NCI-H2029 (cell line): ENCODE measurements at regions not wholly inside any gene's neighbourhood (a gene's known extent, or its start where the extent isn't known, plus 50 kb on each side); places are given as distances from the start of the nearest gene placed in this dataset.
"Not testable (repeated sequence)": the region's sequence is repeated elsewhere in the genome, so short reads cannot be mapped to it uniquely, and the experiment has no call there.

Experiments used
- DNase-seq: peaks from one replicate; lab custom pipeline; 2025; lab: John Stamatoyannopoulos, UW

DNA sequence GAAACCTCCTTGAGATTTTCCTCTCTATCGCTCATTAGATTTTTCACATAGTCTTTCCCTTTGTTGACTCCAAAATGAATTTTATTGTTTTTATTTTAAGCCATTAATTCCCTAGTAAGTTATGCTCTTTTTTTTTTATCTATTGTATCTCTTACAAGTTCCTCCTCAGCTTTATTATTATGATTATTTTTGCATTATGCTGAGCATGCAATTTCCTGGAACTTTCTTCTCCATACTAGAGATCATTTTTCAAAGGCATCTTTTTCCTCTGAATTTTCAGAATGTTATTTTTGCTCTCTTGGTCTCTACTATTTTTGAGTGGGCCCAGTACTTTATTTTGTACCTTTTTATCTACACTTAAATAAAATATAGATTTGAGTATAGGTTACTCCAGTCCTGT, 376.6 kb upstream of the SEMA6A start:
- no peak for DNase-seq

DNA sequence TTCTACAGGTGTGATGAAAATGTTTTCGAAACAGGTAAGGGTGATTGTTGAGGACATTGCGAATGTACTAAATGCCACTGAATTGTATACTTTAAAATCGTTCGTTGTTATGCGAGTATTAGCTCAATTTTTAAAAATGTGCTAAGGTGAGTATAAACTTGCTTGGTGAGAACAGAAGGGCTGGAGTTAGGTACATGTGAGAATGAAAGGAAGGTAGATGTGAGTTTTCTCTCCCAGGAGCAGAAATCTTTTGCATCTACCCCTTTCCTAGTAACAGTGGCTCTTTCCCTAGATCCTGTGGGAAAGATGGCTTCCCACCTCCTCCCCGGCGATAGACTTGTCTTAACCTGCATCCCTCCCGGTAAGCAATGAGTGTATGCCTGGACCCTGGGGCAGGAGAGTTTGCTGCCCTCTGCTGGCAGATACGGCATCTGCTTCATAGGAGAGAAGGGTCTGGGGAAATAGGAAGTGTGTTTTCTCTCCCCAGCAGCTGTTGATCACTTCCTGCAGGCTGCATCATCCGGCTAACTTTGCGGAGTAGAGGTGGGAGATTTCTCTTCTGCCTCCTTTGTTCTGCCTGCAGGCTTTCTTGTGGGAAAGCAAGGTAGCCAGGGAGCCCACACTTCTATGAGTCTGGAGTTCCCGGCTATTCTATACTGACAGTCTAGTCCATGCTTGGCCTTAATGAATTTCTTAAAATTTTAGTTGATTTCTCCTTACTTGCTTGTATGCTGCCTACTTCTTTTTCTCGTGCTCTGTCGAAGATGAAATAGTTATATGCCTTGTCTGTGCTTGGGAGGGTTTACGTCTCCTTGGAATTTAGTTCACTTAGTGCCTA, 373.3 kb upstream of the SEMA6A start:
- DNase-seq = peak; percentile 53

DNA sequence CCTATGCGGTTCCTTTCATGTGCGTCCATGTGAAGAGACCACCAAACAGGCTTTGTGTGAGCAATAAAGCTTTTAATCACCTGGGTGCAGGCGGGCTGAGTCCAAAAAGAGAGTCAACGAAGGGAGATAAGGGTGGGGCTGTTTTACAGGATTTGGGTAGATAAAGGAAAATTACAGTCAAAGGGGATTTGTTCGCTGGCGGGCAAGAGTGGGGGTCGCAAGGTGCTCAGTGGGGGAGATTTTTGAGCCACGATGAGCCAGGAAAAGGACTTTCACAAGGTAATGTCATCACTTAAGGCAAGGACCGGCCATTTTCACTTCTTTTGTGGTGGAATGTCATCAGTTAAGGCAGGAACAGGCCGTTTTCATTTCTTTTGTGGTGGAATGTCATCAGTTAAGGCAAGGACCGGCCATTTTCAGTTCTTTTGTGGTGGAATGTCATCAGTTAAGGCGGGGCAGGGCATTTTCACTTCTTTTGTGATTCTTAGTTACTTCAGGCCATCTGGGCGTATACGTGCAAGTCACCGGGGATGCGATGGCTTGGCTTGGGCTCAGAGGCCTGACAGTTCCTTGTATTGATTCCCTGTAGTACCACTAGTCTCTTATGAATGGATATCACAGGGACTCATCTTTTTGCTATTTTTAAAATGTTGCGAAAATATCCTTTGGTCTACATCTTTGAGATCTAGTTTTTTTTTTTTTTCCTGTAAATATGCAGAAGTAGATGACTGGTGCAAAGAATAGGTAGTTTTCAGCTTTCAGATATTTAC, 371.2 kb upstream of the SEMA6A start:
- DNase-seq = not testable (repeated sequence)

DNA sequence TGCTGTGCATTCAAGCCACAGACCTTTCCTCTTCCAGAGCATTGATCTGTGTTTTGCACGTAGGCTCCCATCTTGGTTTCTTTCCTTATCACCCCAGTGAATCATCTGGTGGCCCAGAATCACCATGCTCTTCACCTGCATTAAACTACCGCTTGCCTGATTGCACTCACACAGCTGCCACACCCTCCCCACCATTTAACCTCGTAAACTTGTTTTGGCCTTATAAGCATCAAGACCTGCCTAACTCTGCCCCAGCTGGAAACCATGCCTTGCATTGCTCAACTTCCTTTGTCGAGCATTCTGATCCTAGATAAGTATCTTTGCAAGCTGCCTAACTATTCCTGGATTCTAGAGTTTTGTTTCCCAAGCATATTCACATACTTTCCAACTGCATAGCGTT, 369.6 kb upstream of the SEMA6A start:
- DNase-seq = no peak

DNA sequence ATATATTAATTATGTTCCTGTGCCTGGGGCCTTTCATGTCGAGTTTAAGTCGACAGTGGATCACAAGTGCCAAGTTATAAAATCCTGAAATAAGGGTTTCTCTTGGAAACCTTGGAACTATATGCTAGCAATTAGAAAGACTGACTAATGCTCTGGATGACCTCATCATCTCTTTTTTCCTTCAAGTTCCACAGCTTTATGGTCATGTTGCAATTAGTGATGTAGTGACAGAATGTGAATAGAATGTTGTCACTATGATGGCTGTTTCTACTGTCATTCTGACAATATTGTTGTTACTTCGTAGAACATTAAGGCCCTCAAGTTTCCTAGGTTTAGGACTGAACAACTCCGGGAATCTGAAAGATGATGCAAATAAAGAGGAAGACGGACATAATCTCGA, 368.0 kb upstream of the SEMA6A start:
- DNase-seq = no peak

DNA sequence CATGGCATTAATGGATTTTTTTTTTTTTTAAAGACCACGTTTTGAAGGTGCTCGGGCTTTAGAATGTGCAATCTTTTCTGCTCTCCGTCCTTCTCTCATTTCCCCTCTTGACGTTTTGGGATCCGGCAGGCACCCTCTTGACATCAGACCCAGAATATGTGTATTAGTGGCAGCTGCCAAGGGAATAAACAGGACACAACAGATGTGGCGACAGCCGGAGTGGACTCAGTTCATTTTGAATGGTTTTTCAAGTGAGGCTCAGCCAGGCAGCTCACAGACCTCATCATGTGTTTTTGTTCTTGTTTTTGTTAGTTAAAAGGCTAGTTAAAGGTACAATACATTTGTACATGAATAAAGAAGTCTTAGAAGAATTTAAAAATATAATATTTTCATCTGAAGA, 365.0 kb upstream of the SEMA6A start:
- no peak for DNase-seq

DNA sequence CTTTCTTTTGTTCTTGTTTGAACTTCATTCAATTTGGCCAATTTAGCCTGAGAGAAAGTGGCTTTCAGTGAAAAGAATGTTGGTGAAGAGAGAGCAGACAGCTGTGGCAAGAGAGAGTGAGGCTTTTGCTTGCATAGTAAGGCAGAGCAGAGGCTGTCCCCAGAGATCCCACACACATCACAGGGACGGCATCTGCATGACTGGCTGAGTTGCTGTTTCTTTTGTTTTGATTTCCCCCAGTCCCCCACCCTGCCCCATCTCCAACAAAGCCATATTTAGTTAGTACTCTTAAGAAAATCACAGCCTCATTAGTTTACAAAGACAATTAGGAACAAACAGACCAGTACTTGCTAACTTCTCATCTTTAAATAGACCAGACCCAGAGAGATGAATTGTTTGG, 363.9 kb upstream of the SEMA6A start:
- DNase-seq = no peak

DNA sequence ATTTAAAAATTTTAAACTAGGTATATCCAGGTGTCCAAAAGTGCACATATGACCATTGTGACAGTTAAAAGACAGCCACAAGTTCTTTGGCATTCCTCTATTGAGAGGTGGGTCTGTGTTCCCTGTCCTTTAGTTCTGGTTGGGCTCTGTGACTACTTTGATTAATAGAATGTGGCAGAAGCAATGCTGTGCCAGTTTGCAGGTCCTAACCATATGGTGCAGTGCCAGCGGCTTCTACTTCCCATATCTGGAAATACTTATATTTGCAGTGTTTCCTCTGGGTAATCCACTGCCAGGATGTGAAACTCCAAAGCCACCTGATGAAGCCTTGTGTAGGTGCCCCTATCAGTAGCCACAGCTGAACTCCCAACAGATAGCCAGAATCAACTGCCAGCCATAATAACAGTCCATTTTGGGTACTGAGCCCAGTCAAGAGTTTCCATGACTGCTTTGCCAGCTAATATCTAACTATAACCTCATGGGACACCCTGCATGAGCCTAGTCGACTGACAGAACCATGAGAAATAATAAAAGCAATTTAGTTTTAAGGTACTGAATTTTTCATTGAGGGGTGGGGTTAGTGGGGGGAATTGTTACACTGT, 361.0 kb upstream of the SEMA6A start:
- no peak for DNase-seq

DNA sequence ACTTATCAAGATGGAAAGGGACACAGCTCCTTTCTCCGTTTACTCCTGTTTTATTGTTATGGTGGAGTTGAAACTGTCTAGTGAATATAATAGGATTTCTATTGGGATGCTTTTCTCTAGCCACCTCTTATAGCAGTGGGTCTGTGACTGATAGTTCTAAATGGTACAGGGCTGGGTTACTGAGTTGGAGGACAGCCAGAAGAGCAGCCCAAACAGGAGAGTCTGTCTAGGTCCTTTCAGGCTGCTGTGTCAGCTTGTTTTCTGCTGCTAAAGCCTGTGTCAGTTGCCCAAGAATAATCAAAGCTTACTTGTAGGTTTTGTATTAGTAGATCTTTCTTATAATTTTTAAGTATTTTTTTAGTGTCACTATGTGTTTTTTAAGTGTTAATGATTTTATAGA, 356.0 kb upstream of the SEMA6A start:
- DNase-seq = no peak

DNA sequence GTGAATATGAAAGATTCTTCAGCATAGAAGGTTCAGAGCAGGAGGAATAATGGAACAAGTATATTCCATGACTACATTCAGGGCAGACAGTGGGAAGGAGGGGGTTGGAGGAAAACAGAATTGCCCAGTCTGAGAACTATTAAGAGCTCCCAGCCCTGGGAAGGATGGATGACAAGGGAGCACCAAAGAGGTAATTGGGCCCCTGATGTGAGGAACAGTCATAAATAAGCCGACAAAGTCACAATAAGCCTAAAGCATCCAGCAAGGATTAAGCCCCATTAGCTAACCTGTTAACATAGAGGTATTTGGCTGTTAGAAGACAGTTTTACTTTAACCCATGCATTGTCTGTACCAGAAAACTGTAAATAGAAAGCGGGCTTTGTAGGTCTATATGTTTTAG, 348.7 kb upstream of the SEMA6A start:
- no peak for DNase-seq

DNA sequence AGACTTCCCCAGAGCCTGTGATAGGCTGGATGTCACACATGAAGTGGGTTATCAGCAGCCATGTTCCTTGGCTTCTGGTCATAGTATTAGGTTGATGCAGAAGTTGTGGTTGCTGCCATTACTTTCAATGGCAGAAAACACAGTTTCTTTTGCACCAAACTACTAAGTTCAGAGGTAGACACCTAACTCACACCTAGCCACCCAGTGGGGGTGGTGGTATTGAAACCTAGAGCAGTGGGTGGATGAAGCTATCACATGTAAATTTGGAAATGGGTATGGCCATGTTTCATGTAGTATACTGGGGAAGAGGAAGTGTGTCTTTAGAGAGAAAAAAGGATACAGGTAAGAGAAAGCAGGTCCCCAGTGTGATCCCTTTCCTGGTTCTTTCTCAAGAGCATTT, 347.9 kb upstream of the SEMA6A start:
- no peak for DNase-seq

DNA sequence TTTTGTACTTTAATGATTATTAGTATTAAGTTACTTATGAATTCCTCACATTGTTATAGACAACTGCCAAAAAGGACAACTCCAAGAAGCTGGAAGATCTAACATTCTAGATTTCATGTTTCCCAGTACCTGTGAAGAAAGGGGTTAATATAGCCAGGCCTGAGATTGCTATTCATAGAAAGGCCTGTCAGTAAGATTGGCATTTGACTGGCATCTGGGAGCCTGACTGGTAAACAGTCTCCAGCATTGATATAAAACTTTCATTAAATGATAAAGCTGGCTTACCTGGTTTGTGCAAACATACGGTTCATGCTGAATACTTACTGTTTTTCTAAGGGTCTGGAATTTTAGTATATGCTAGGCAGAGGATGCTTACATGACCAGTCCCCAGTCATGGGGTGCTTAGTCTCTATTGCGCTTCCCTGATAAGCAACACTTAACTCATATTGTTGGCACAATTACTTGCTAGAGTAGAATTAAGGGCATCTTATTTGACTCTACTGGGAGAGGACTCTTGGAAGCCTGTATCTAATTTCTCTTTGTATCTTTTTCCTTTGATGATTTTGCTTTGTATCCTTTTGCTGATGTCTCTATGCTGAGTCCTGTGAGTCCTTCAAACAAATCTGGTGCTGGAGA, 340.4 kb upstream of the SEMA6A start:
- DNase-seq = no peak

DNA sequence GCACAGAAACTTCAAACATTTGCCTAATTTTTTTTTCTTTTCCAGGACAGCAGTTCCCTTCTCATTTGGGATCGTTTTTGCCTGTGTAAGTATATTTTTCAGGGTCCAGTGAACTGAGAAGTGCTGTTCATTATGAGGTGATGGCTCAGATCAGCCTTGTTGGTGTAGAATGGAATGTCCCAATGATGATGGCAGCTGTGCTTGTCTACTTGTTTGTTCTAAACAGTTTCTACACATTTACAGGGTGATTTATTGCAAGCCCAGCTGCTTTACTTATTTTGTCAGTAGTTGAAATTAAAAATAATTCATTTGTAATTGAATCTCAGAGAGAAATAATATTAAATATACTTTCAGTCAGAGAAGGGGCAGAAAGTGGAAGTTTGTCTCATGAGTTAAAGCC, 337.6 kb upstream of the SEMA6A start:
- DNase-seq = no peak

DNA sequence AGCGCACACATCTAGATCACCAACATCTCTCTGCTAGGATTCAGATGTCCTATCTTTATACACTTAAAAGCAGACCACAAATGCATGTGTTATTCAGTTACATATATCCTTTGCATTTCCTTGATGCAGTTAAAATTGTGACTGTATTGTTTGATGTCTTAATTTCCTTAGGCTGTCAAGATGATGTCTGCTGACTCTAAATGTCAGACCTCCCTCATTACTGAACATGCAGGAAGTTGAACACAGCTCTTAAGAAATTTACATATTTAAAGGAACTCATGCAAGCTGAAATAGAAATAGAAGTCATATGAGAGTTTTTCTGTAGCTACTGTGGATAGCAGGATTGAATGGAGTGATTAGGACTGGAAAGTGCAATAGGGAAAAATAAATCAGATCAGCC, 336.5 kb upstream of the SEMA6A start:
- no peak for DNase-seq

DNA sequence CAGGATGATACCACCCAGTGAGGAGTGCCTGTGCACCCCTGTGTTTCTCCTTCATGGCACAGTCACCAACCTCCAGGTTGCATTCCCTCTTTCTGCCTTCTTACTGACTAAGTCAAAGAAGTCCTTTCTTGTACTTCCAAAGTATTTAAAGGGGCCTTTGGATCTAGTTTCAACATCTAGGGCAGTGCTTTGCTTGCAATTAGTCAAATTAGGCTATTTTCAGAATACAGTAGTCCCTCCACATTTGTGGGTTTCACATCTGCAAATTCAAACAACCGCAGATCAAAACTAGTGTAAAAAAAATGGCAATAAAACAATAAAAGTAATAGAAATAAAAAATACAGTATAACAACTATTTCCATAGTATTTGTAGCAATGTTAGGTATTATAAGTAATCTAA, 333.9 kb upstream of the SEMA6A start:
- no peak for DNase-seq

DNA sequence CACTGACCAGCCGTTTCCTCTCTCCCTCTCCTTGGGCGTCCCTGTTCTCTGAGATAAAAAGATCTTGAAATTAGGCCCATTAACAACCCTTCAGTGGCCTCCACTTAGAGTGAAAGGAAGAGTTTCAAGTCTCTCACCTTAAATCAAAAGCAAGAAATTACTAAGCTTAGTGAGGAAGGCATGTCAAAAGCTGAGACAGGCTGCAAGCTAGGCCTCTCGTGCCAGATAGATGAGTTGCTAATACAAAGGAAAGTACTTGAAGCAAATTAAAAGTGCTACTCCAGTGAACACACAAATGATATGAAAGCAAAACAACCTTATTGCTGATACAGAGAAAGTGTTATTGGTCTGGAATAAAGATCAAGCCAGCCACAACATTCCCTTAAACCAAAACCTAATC, 331.3 kb upstream of the SEMA6A start:
- no peak for DNase-seq

DNA sequence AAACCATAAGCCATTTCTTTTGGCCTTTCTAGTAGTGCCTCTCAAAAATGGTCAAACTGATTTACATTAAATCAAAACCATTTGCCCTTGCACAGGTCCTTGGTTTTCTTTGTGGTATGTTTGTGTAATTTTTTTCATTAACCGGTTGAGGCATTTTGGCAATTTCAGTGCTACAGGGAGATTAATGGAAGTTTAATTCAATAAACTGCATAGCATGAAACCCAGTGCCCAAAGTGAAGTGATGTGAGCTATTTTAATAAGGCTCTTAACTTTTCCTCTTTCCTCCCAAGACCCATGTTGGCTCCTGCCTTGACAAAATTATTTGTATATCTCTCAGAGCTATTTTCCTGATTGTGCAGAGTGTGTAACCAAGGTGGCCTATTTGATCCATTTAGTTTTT, 326.2 kb upstream of the SEMA6A start:
- no peak for DNase-seq

DNA sequence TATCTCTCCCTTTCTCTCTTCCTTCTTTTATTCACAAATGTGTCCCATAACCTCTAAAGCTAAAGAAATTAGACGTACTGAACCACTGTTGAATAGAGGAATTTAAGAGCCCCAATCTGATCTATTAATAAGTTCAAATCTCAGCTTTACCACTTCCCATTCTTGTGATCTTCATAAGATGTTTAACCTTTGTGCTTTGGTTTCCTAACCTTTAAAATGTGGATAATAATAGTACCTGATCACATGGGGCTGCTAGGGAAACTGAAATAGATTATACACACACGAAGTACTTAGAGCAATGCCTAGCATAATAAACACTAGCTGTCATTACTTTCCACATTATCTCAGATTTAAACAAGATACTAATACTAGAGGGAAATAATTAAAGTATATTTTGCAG, 324.3 kb upstream of the SEMA6A start:
- no peak for DNase-seq

DNA sequence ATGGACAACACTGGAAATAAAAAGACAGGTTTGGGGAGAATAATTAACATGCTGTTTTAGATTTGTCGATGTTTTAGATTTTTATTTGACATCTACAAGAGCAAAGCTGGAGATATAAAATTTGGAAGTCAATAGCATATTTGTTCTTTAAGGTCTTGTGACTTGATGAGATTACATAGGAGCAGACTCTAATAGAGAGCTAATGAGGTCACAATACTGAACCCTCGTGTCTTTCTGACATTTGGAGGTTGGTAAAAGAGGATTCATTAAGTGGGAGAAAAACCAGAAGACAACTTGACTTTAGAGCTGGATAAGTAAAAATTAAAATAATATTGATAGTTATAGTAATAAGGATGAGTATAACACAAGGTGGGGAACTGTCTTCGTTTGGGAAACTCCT, 322.7 kb upstream of the SEMA6A start:
- DNase-seq = no peak

DNA sequence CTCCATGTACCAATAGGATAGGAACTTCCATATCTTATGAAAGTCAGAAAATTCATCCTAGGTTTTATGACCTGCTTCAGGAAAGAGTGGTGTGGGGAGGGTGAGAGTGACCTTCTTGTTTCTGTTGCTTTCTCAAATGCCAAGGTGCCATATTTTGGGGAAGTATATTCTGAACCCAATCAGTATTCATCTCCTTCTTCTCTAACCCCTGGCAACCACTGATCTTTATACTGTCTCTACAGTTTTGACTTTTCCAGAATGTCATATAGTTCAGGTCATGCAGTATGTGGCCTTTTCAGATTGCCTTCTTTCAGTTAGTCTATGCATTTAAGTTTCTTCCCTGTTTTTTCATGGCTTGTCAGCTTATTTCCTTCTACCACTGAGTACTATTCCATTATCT, 321.4 kb upstream of the SEMA6A start:
- DNase-seq = no peak

DNA sequence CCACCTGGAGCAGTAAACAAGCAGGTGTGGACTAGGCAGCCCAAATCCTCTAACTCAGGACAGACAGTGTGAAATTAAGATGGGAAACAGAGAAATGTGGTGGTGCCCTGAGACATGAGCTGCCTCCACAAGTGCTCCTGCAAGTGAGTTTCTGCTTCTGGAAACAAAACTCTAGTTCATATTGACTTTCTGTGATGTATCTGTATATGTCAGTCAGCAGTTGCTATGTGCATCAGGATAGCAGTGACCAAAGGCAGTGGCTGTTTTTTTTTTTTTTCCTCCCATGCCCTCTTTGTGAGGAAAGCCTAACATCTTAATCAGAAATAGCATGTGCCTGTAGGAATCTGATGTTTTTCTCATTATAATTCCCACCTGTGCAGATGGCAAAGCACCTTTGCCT, 318.4 kb upstream of the SEMA6A start:
- no peak for DNase-seq

DNA sequence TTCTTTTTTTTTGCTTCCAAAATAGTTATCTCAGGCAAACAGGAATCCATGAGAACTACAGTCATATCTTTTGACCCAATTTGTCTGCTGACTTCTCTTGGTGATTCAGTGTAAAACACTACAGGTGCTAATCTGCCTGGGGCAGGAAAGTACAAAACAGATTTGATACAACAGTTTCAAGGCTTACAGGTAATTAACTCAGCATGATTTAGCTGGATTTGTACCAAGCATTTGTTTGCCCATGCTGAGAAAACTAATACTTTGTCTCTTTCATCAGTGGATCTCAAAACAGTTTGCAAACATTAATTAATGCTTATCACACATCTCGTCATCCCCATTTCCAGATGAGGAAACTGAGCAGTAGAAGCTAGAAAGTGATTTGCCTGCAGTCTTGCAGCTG, 312.5 kb upstream of the SEMA6A start:
- no peak for DNase-seq

DNA sequence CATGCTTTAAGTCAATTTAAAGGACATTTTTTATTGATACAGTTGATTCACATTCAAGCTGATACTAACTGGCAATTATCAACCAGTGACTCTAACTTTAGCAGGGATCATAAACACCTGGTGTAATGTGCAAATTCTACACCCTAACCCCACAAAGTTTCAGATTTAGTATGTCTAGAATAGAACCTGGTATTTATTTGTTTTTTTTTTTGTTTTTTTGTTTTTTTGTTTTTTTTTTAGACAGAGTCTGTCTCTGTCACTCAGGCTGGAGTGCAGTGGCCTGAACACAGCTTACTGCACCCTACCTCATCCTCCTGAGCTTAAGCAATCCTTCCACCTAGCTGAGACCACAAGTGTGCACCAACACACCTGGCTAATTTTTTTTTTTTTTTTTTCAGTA, 311.2 kb upstream of the SEMA6A start:
- DNase-seq = no peak
